Astrocyte of the spinal cord (primary cell): ENCODE measurements at regions not wholly inside any gene's neighbourhood (a gene's known extent, or its start where the extent isn't known, plus 50 kb on each side); places are given as distances from the start of the nearest gene placed in this dataset.
A peak's percentile ranks its signal among the peaks of the same experiment; 100 is the strongest.

Experiments
- DNase-seq: peaks from one replicate; pipeline ENCODE4 v3.0.0; 2011; ENCODE audit warnings: low read depth, low spot score
- H3K4me3 ChIP-seq: 2 replicates; pipeline ENCODE4 v1.5.1; 2011; ENCODE audit warnings: low read depth, mild to moderate bottlenecking, low read length, moderate library complexity
- in situ Hi-C: cut with HindIII; loops from 2 replicates; pipeline ENCODE4 v1.10.0; 2017; ENCODE audit warnings: low sequenced_read_pairs
- TF ChIP-seq, protein P1 (sequence below): IDR thresholded peaks from 2 replicates; pipeline ENCODE4 v1.5.1; 2012; ENCODE audit warnings: low read depth, mild to moderate bottlenecking, low read length, inconsistent platforms

DNA sequence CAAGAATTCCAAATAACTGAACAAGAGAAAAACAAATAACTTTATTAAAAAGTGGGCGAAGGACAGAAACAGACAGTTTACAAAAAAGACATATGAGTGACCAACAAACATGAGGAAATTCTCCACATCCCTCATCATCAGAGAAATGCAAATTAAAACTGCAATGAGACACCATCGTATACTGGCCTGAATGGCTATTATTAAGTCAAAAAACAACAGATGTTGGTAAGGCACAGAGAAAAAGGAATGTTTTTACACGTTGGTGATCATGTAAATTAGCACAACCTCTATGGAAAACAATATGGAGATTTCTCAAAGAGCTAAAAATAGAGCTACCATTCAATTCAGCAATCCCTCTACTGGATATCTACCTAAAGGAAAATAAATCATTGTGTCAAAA lies 1260.4 kb upstream of the ALCAM start:
- TF ChIP-seq, protein P1, sequence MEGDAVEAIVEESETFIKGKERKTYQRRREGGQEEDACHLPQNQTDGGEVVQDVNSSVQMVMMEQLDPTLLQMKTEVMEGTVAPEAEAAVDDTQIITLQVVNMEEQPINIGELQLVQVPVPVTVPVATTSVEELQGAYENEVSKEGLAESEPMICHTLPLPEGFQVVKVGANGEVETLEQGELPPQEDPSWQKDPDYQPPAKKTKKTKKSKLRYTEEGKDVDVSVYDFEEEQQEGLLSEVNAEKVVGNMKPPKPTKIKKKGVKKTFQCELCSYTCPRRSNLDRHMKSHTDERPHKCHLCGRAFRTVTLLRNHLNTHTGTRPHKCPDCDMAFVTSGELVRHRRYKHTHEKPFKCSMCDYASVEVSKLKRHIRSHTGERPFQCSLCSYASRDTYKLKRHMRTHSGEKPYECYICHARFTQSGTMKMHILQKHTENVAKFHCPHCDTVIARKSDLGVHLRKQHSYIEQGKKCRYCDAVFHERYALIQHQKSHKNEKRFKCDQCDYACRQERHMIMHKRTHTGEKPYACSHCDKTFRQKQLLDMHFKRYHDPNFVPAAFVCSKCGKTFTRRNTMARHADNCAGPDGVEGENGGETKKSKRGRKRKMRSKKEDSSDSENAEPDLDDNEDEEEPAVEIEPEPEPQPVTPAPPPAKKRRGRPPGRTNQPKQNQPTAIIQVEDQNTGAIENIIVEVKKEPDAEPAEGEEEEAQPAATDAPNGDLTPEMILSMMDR: no peak
- no peak for DNase-seq
- H3K4me3 ChIP-seq: no peak overlapping the region
- in situ Hi-C loops: no loop called here

DNA sequence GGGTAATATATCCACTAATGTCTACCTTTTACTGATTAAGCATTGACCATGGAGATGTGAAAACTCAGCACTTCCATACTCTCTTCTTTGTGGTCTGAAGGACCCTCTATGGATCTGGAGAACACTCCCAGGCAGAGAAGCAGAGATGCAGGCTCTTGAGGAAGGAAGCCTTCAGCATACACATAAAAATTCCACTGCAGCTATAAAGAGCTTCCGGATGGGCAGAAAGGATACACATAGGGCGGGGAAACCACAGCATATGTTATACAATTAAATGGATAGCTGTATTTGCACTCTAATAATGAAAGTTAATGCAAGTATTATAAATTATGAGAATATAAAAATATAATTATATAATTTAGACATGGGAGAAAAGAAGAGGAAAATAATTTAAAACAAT lies 1258.2 kb upstream of the ALCAM start:
- TF ChIP-seq, protein P1: no peak
- in situ Hi-C loops: no loop called here
- no peak for DNase-seq
- no peak overlapping the region for H3K4me3 ChIP-seq

DNA sequence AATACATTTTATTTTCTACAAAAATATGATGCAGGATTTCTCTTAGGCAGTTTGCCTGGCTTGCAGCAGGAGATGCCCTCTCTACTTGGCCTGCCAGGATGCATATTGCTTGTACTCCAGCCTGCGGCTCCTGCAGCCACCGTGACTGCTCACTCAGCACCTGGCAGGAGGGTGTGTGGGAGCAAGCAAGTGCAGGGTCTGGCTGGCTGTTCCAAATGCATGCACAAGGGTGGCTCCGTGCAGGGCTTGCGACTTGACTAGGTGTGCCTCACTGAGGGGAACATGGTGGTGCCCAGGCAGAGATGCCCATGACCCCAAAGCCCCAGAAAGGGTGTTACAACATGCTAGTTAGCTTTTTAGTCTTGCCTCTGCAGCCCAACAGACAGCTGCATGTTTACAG lies 1240.2 kb upstream of the ALCAM start:
- H3K4me3 ChIP-seq: no peak overlapping the region
- in situ Hi-C loops: no loop called here
- TF ChIP-seq, protein P1: no peak
- DNase-seq: no peak

DNA sequence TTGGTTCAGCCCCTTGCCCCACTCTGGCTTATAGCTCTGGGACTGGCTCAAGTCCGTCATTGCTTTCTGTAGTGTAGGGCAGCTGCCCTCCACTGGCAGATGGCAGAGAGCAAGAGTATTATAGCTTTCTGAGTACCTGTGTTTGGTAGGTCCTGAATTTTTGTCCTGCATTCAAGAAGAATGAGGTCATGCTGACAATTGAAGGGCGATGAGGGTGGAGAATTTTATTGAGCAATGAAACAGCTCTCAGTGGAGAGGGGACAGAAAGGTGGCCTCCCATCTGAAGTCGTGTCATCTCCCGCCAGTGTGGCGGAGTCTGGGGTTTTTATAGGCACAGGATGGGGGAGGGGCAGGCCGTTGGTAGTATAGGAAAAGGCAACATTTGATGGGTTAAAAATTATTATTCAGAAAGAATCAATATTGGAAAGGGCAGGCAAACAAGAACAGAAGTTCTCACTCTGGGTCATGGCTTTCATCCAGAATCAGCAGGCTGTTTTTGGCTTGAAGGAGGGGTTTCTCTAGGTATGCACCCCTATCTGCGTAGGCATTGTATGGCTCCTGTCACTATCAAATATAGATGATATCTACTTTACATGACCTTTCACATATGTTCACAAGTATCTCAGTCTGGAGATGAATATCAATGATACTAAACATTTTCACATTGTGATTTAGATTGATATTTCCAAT lies 1239.7 kb upstream of the ALCAM start:
- no peak overlapping the region for H3K4me3 ChIP-seq
- in situ Hi-C loops: no loop called here
- no peak for DNase-seq
- TF ChIP-seq, protein P1: no peak

DNA sequence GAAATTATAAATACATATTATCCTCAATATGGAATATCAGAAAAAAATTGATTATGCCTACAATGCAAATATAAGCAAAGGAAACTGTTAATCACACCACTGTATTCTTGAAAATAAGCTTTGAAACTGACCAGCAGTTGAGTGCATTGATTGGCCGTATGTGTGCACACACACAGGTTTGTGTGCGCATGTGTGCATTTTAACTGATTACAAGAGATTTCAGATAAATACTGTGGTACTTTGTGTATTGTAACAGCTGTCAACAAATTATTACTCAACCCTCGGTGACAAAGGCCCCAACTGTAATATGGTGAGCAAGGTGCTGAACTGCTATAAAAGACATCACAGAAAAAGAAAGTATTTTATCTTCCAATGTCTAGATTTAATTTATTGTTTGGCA lies 1238.9 kb upstream of the ALCAM start:
- in situ Hi-C loops: no loop called here
- no peak for DNase-seq
- TF ChIP-seq, protein P1: no peak
- H3K4me3 ChIP-seq: no peak overlapping the region

DNA sequence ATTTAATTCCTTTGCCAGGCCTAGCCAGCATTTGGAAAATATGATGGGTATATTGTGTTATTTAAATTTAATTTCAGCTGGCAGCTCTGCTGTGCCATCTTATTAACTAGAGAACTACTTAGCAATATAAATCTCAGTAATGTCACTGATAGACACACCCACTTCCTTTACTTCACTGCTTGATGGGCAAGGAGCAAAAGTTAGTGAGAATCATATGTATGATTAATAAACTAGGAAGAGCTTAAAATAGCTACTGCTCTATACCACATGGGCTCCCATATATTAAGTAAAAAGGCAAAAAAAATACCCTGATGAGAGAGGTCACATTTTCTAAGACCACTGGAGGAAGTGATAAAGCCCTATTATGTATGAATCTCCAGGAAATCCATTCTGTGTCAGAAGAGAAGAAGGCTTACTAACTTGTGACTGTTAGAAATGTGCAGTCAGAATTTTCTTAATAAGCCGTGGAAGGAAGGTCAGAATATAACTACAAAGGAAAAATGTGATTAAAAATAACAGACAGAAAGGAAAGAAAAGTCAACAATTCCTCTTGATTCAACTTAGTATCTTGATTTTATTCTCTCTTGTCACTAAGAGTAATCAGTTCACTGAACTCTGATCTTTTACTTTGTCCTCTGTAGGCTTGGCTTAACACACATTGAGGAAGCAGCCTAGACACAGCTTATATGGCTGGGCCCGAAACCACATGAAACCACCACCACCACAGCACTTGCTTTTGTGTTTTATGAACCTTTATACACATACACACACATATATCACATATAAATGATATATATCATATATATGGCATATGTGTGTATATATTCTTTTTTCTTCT lies 1233.9 kb upstream of the ALCAM start:
- no peak overlapping the region for H3K4me3 ChIP-seq
- in situ Hi-C loops: no loop called here
- peak; percentile 57 for DNase-seq
- TF ChIP-seq, protein P1: no peak
